Common myeloid progenitor, CD34-positive (primary cell): ENCODE measurements at regions not wholly inside any gene's neighbourhood (a gene's known extent, or its start where the extent isn't known, plus 50 kb on each side); places are given as distances from the start of the nearest gene placed in this dataset.
A peak's percentile ranks its signal among the peaks of the same experiment; 100 is the strongest.
"Not testable (repeated sequence)": the region's sequence is repeated elsewhere in the genome, so short reads cannot be mapped to it uniquely, and the experiment has no call there.

Source experiments
- CTCF ChIA-PET: fragments of 350-600 bp; sonication (Branson Sonifier 250); formaldehyde crosslinking; loops from one replicate; lab custom pipeline; 2021; ENCODE audit warnings: antibody characterized with exemption; lab: Charles Lee
- POLR2A ChIA-PET: fragments of 350-600 bp; sonication (Branson Sonifier 250); formaldehyde crosslinking; loops from one replicate; lab custom pipeline; 2021; ENCODE audit warnings: antibody characterized with exemption; lab: Charles Lee
- DNase-seq, 3 donors: peaks; one replicate each; pipeline versions ENCODE4 v3.0.0 to v3.0.0-alpha.2; 2013
- H3K27ac ChIP-seq, 2 experiments: 1 replicate in 1 of 2; 2 replicates in 1 of 2; pipeline ENCODE4 v1.7.0; 2013; ENCODE audit warnings: inconsistent platforms in 2 of 2, low read length in 2 of 2, mild to moderate bottlenecking in 2 of 2, low read depth in 1 of 2, moderate library complexity in 1 of 2; ENCODE audit not compliant: severe bottlenecking in 2 of 2, insufficient read depth in 1 of 2, poor library complexity in 1 of 2
- H3K27me3 ChIP-seq, 5 experiments: replicated peaks in 2 of 5; 1 replicate in 3 of 5; 2 replicates in 2 of 5; pipeline versions ENCODE4 v1.6.1 to v1.7.0; 2013; ENCODE audit warnings: low read length in 4 of 5, mild to moderate bottlenecking in 2 of 5, moderate library complexity in 2 of 5, inconsistent platforms in 1 of 5; ENCODE audit not compliant: insufficient read depth in 5 of 5, control insufficient read depth in 4 of 5
- H3K36me3 ChIP-seq, 4 experiments: 1 replicate in 2 of 4; 2 replicates in 2 of 4; pipeline versions ENCODE4 v1.6.1 to v1.7.0; 2013; ENCODE audit warnings: low read length in 3 of 4, control low read depth in 1 of 4, mild to moderate bottlenecking in 1 of 4; ENCODE audit not compliant: control insufficient read depth in 4 of 4, insufficient read depth in 4 of 4
- H3K4me1 ChIP-seq, 4 experiments: 1 replicate in 3 of 4; 2 replicates in 1 of 4; pipeline versions ENCODE4 v1.6.1 to v1.7.1; 2013; ENCODE audit warnings: low read length in 3 of 4, mild to moderate bottlenecking in 3 of 4, control low read depth in 1 of 4, inconsistent platforms in 1 of 4, moderate library complexity in 1 of 4; ENCODE audit not compliant: control insufficient read depth in 4 of 4, insufficient read depth in 4 of 4; ENCODE audit errors: control extremely low read depth in 1 of 4
- H3K4me3 ChIP-seq, 7 experiments: 1 replicate in 4 of 7; 2 replicates in 3 of 7; pipeline versions ENCODE4 v1.5.1 to v1.7.0; 2013; ENCODE audit warnings: mild to moderate bottlenecking in 7 of 7, low read length in 6 of 7, moderate library complexity in 6 of 7, inconsistent platforms in 2 of 7, low read depth in 2 of 7, control low read depth in 1 of 7; ENCODE audit not compliant: insufficient read depth in 4 of 7, control insufficient read depth in 1 of 7; ENCODE audit errors: extremely low read depth in 1 of 7
- H3K9me3 ChIP-seq, 5 experiments: 1 replicate in 4 of 5; 2 replicates in 1 of 5; pipeline versions ENCODE4 v1.6.1 to v1.7.1; 2013; ENCODE audit warnings: low read length in 4 of 5, mild to moderate bottlenecking in 2 of 5, inconsistent platforms in 1 of 5, low read depth in 1 of 5, moderate library complexity in 1 of 5; ENCODE audit not compliant: control insufficient read depth in 4 of 5, insufficient read depth in 2 of 5; ENCODE audit errors: control extremely low read depth in 1 of 5
- WGBS: methylation state at CpG from one replicate; pipeline ENCODE4 v1.1.5; 2013; ENCODE audit not compliant: insufficient coverage; 5-methylcytosine and 5-hydroxymethylcytosine counted together

GRCh38 chr21:5085456-5085855, 5435.9 kb upstream of the TPTE start:
- H3K4me3 ChIP-seq, POLR2A ChIA-PET, H3K9me3 ChIP-seq, DNase-seq, H3K36me3 ChIP-seq, H3K27me3 ChIP-seq, H3K27ac ChIP-seq, H3K4me1 ChIP-seq, CTCF ChIA-PET: not testable (repeated sequence)
- no CpG with 5 or more reads among the region's 13 CpGs for WGBS

- CTCF ChIA-PET, H3K4me1 ChIP-seq, POLR2A ChIA-PET, H3K9me3 ChIP-seq, H3K27ac ChIP-seq, H3K36me3 ChIP-seq, H3K27me3 ChIP-seq, H3K4me3 ChIP-seq: not testable (repeated sequence)
- no CpG with 5 or more reads among the region's 17 CpGs for WGBS
- peak in 2 of 3 donors; percentile 1 to 3 for DNase-seq
Measured at GRCh38 chr21:5086416-5086815, 5435.0 kb upstream of the TPTE start.

GRCh38 chr21:5088820-5089219, 5432.6 kb upstream of the TPTE start:
- CTCF ChIA-PET = not testable (repeated sequence)
- WGBS = no CpG with 5 or more reads among the region's 20 CpGs

GRCh38 chr21:5089399-5090089, 5431.8 kb upstream of the TPTE start:
- H3K4me1 ChIP-seq, H3K27me3 ChIP-seq, H3K4me3 ChIP-seq, H3K27ac ChIP-seq, CTCF ChIA-PET, H3K9me3 ChIP-seq, POLR2A ChIA-PET, H3K36me3 ChIP-seq, DNase-seq: not testable (repeated sequence)
- whole genome bisulfite sequencing = no CpG with 5 or more reads among the region's 15 CpGs

More at GRCh38 chr21:5088820-5089219, 5432.6 kb upstream of the TPTE start:
- DNase-seq, H3K27me3 ChIP-seq, H3K36me3 ChIP-seq, H3K4me1 ChIP-seq, POLR2A ChIA-PET, H3K4me3 ChIP-seq, H3K9me3 ChIP-seq, H3K27ac ChIP-seq: not testable (repeated sequence)

GRCh38 chr21:5090132-5091079, 5431.0 kb upstream of the TPTE start:
- H3K36me3 ChIP-seq, H3K4me1 ChIP-seq, H3K9me3 ChIP-seq, POLR2A ChIA-PET, CTCF ChIA-PET, H3K27ac ChIP-seq, H3K4me3 ChIP-seq, H3K27me3 ChIP-seq, DNase-seq: not testable (repeated sequence)
- WGBS = 100% methylated on average over 1 of the region's 34 CpGs

- H3K27me3 ChIP-seq, H3K27ac ChIP-seq, H3K4me1 ChIP-seq, POLR2A ChIA-PET, H3K9me3 ChIP-seq, H3K36me3 ChIP-seq, DNase-seq, H3K4me3 ChIP-seq, CTCF ChIA-PET: not testable (repeated sequence)
- WGBS = no CpG with 5 or more reads among the region's 11 CpGs
Measured at GRCh38 chr21:5091274-5091673, 5430.1 kb upstream of the TPTE start.

- DNase-seq, POLR2A ChIA-PET, H3K4me1 ChIP-seq, H3K36me3 ChIP-seq, H3K9me3 ChIP-seq, H3K27ac ChIP-seq, H3K4me3 ChIP-seq, H3K27me3 ChIP-seq, CTCF ChIA-PET: not testable (repeated sequence)
- WGBS = no CpG with 5 or more reads among the region's 15 CpGs
Measured at GRCh38 chr21:5095628-5096027, 5425.8 kb upstream of the TPTE start.
